ENCODE measurements at regions not wholly inside any gene's neighbourhood (a gene's known extent, or its start where the extent isn't known, plus 50 kb on each side); places are given as distances from the start of the nearest gene placed in this dataset.

- Histone ChIP-seq H3K27me3 (ENCODE audit: insufficient read depth, low read length) (no peaks in the 10 kb centered on the region), H3K79me2 (ENCODE audit: insufficient read depth, low read length) (no peaks in the 10 kb centered on the region), H4K20me1 (ENCODE audit: insufficient read depth, low read length) (no peaks in the 10 kb centered on the region), H3K4me2 (ENCODE audit: low read length) (no peak overlapping the region), H3K4me1 (ENCODE audit: insufficient read depth, low read length, severe bottlenecking) (no peaks in the 10 kb centered on the region), H3K9ac (ENCODE audit: low read length) (no peak overlapping the region), H3K36me3 (ENCODE audit: insufficient read depth, low read length) (no peaks in the 10 kb centered on the region), H3K9me3 (ENCODE audit: low read length) (no peaks in the 10 kb centered on the region), H3K4me3 (ENCODE audit: low read depth, low read length, poor library complexity, severe bottlenecking) (no peak overlapping the region), H2AFZ (ENCODE audit: low read length) (no peak overlapping the region), H3F3A (ENCODE audit: insufficient read depth, low read length) (no peaks in the 10 kb centered on the region), H3K9me2 (ENCODE audit: low read depth, low read length) (no peaks in the 10 kb centered on the region), H3K27ac (ENCODE audit: low read depth, low read length, poor library complexity, severe bottlenecking) (no peak overlapping the region)
- no peak for TF ChIP-seq CTCF (IDR thresholded peaks at IDR 0.05; ENCODE audit: low read length)
- no peak for TF ChIP-seq EZH2 (IDR thresholded peaks at IDR 0.05; ENCODE audit: borderline replicate concordance, low read length)
Observed at GRCh38 chr9:28934111-28934510, 1360.8 kb upstream of the C9orf72 start.

DNA sequence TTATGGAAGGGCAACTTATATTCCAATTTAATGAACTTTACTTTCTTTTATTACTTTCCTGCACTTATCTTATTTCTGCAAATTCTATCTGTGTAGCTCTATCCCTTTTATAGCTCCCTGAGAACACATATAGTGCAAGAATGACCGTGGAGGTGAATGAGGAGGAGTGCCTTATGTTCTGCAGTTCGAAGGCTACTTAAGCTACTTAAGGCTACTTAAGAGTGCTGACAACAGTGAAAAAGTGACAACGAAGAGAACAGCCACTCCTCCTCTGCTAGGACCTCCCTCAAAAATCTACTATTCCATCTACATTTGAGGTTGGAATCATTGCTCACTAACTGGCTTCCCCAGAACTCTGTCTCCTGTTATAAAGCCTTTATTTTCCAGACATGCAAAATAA, 1365.7 kb upstream of the C9orf72 start:
- Histone ChIP-seq H4K20me1 (ENCODE audit: insufficient read depth, low read length) (no peaks in the 10 kb centered on the region), H2AFZ (ENCODE audit: low read length) (no peak overlapping the region), H3K9me3 (ENCODE audit: low read length) (no peaks in the 10 kb centered on the region), H3K9me2 (ENCODE audit: low read depth, low read length) (no peaks in the 10 kb centered on the region), H3K36me3 (ENCODE audit: insufficient read depth, low read length) (no peaks in the 10 kb centered on the region), H3K27me3 (ENCODE audit: insufficient read depth, low read length) (no peaks in the 10 kb centered on the region), H3K4me1 (ENCODE audit: insufficient read depth, low read length, severe bottlenecking) (no peaks in the 10 kb centered on the region), H3K4me3 (ENCODE audit: low read depth, low read length, poor library complexity, severe bottlenecking) (no peak overlapping the region), H3F3A (ENCODE audit: insufficient read depth, low read length) (no peaks in the 10 kb centered on the region), H3K79me2 (ENCODE audit: insufficient read depth, low read length) (no peaks in the 10 kb centered on the region), H3K4me2 (ENCODE audit: low read length) (no peak overlapping the region), H3K9ac (ENCODE audit: low read length) (no peak overlapping the region), H3K27ac (ENCODE audit: low read depth, low read length, poor library complexity, severe bottlenecking) (no peak overlapping the region)
- TF ChIP-seq EZH2 (IDR thresholded peaks at IDR 0.05; ENCODE audit: borderline replicate concordance, low read length) (no peak), CTCF (IDR thresholded peaks at IDR 0.05; ENCODE audit: low read length) (no peak)

DNA sequence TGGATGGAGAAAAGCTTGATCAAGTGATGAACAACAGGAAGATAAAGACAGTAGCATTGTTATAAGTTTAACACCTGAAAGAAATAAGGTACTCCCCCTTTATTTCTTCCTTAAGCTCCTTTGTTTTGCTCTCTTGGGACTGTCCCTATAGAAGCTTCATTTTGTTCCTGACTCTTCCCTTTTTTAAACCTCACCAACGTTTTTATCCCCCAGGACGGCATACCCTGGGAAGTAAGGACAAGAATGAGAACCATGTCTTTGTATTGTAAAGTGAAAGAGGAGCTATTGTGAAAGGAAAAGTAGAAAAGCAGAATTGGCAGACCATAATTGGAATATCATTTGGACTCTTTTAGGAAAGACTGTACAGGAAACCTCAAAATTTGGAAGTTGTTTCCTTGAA, 1368.6 kb upstream of the C9orf72 start:
- Histone ChIP-seq H3F3A (ENCODE audit: insufficient read depth, low read length) (no peaks in the 10 kb centered on the region), H3K27me3 (ENCODE audit: insufficient read depth, low read length) (no peaks in the 10 kb centered on the region), H2AFZ (ENCODE audit: low read length) (no peak overlapping the region), H3K9ac (ENCODE audit: low read length) (no peak overlapping the region), H3K4me1 (ENCODE audit: insufficient read depth, low read length, severe bottlenecking) (no peaks in the 10 kb centered on the region), H3K9me3 (ENCODE audit: low read length) (no peaks in the 10 kb centered on the region), H4K20me1 (ENCODE audit: insufficient read depth, low read length) (no peaks in the 10 kb centered on the region), H3K9me2 (ENCODE audit: low read depth, low read length) (no peaks in the 10 kb centered on the region), H3K4me3 (ENCODE audit: low read depth, low read length, poor library complexity, severe bottlenecking) (no peak overlapping the region), H3K27ac (ENCODE audit: low read depth, low read length, poor library complexity, severe bottlenecking) (no peak overlapping the region), H3K4me2 (ENCODE audit: low read length) (no peak overlapping the region), H3K36me3 (ENCODE audit: insufficient read depth, low read length) (no peaks in the 10 kb centered on the region), H3K79me2 (ENCODE audit: insufficient read depth, low read length) (no peaks in the 10 kb centered on the region)
- TF ChIP-seq CTCF (IDR thresholded peaks at IDR 0.05; ENCODE audit: low read length) (no peak), EZH2 (IDR thresholded peaks at IDR 0.05; ENCODE audit: borderline replicate concordance, low read length) (no peak)
